A549 (cell line): ENCODE measurements at regions not wholly inside any gene's neighbourhood (a gene's known extent, or its start where the extent isn't known, plus 50 kb on each side); places are given as distances from the start of the nearest gene placed in this dataset.

Experiments used
- TF ChIP-seq, protein P1 (sequence below): fragments of 150-350 bp; IDR thresholded peaks from 2 replicates; pipeline ENCODE4 v1.6.1; 2014; ENCODE audit warnings: low read depth, mild to moderate bottlenecking, low read length
- TF ChIP-seq, protein P2 (sequence below): fragments of 200-600 bp; sonication (generic); IDR thresholded peaks from 2 replicates; pipeline ENCODE4 v1.6.1; 2016; ENCODE audit warnings: antibody characterized with exemption, mild to moderate bottlenecking, moderate library complexity
- TF ChIP-seq, protein P3 (sequence below): fragments of >200 bp; sonication (Bioruptor Twin); formaldehyde crosslinking; IDR thresholded peaks from 3 replicates; pipeline ENCODE4 v1.5.1; 2016

- TF ChIP-seq, protein P1, sequence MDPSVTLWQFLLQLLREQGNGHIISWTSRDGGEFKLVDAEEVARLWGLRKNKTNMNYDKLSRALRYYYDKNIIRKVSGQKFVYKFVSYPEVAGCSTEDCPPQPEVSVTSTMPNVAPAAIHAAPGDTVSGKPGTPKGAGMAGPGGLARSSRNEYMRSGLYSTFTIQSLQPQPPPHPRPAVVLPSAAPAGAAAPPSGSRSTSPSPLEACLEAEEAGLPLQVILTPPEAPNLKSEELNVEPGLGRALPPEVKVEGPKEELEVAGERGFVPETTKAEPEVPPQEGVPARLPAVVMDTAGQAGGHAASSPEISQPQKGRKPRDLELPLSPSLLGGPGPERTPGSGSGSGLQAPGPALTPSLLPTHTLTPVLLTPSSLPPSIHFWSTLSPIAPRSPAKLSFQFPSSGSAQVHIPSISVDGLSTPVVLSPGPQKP, result no peak
- TF ChIP-seq, protein P2, sequence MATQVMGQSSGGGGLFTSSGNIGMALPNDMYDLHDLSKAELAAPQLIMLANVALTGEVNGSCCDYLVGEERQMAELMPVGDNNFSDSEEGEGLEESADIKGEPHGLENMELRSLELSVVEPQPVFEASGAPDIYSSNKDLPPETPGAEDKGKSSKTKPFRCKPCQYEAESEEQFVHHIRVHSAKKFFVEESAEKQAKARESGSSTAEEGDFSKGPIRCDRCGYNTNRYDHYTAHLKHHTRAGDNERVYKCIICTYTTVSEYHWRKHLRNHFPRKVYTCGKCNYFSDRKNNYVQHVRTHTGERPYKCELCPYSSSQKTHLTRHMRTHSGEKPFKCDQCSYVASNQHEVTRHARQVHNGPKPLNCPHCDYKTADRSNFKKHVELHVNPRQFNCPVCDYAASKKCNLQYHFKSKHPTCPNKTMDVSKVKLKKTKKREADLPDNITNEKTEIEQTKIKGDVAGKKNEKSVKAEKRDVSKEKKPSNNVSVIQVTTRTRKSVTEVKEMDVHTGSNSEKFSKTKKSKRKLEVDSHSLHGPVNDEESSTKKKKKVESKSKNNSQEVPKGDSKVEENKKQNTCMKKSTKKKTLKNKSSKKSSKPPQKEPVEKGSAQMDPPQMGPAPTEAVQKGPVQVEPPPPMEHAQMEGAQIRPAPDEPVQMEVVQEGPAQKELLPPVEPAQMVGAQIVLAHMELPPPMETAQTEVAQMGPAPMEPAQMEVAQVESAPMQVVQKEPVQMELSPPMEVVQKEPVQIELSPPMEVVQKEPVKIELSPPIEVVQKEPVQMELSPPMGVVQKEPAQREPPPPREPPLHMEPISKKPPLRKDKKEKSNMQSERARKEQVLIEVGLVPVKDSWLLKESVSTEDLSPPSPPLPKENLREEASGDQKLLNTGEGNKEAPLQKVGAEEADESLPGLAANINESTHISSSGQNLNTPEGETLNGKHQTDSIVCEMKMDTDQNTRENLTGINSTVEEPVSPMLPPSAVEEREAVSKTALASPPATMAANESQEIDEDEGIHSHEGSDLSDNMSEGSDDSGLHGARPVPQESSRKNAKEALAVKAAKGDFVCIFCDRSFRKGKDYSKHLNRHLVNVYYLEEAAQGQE, result no peak
- TF ChIP-seq, protein P3, sequence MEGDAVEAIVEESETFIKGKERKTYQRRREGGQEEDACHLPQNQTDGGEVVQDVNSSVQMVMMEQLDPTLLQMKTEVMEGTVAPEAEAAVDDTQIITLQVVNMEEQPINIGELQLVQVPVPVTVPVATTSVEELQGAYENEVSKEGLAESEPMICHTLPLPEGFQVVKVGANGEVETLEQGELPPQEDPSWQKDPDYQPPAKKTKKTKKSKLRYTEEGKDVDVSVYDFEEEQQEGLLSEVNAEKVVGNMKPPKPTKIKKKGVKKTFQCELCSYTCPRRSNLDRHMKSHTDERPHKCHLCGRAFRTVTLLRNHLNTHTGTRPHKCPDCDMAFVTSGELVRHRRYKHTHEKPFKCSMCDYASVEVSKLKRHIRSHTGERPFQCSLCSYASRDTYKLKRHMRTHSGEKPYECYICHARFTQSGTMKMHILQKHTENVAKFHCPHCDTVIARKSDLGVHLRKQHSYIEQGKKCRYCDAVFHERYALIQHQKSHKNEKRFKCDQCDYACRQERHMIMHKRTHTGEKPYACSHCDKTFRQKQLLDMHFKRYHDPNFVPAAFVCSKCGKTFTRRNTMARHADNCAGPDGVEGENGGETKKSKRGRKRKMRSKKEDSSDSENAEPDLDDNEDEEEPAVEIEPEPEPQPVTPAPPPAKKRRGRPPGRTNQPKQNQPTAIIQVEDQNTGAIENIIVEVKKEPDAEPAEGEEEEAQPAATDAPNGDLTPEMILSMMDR, result no peak
These were observed 219.9 kb downstream of the COG6 start for GRCh38 chr13:39875111-39875987.
